SK-N-SH (cell line): ENCODE measurements at regions not wholly inside any gene's neighbourhood (a gene's known extent, or its start where the extent isn't known, plus 50 kb on each side); places are given as distances from the start of the nearest gene placed in this dataset.

Experiments used
- EZH2phosphoT487 ChIP-seq: fragments of 200-600 bp; sonication (generic); IDR thresholded peaks from 2 replicates; pipeline ENCODE4 v1.6.1; 2017; ENCODE audit warnings: low read depth, mixed run types, mild to moderate bottlenecking, antibody characterized with exemption, moderate library complexity, borderline replicate concordance
- GABPA ChIP-seq: IDR thresholded peaks from 2 replicates; pipeline ENCODE4 v1.4.0; 2012; ENCODE audit warnings: low read depth, mild to moderate bottlenecking
- JUND ChIP-seq: IDR thresholded peaks from 2 replicates; pipeline ENCODE4 v1.4.0; 2012
- SIN3A ChIP-seq: IDR thresholded peaks from 2 replicates; pipeline ENCODE4 v1.6.1; 2012; ENCODE audit warnings: low read depth, mild to moderate bottlenecking, low read length, moderate library complexity, borderline replicate concordance
- SMC3 ChIP-seq: IDR thresholded peaks from 2 replicates; pipeline ENCODE4 v1.6.1; 2012; ENCODE audit warnings: low read depth, low read length, improper control_type of control experiment
- TAF1 ChIP-seq: IDR thresholded peaks from 2 replicates; pipeline ENCODE4 v1.6.1; 2012; ENCODE audit warnings: low read depth, mild to moderate bottlenecking, low read length, moderate library complexity, borderline replicate concordance
- TF ChIP-seq, protein P1 (sequence below): fragments of 200-600 bp; sonication (generic); IDR thresholded peaks from 2 replicates; pipeline ENCODE4 v1.6.1; 2017; ENCODE audit warnings: antibody characterized with exemption, mild to moderate bottlenecking, moderate library complexity
- TF ChIP-seq, protein P2 (sequence below): IDR thresholded peaks from 2 replicates; pipeline ENCODE4 v1.6.1; 2012; ENCODE audit warnings: mild to moderate bottlenecking, low read depth, low read length, moderate library complexity
- TF ChIP-seq, protein P3 (sequence below): IDR thresholded peaks from 2 replicates; pipeline ENCODE4 v1.4.0; 2012; ENCODE audit warnings: low read depth, borderline replicate concordance
- TF ChIP-seq, protein P4 (sequence below): IDR thresholded peaks from 2 replicates; pipeline ENCODE4 v1.4.0; 2012; ENCODE audit warnings: low read depth

DNA sequence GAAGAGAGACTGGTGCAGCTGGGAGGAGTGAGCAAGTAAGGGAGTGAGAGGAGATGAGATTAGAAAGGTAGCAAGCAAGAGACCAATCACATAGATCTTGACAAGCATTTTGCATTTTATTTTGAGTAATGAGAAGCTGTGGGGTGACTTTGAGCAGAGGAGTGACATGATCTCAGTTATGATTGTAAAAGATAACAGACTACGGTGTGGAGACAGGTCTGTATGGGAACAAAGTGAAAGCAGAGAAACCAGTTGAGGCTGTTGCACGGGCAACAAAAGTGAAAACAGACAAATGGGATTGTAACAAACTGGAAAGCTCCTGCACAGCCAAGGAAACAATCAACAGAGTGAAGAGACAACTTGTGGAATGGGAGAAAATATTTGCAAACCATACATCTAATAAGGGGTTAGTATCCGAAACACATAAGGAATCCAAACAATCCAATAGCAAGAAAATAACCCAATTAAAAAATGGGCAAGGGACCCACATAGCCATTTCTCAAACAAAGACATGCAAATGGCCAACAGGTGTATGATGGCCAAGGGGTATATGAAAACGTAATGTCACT lies 68.4 kb downstream of the SNRPE start:
- no peak for TF ChIP-seq SMC3
- TF ChIP-seq, protein P1, sequence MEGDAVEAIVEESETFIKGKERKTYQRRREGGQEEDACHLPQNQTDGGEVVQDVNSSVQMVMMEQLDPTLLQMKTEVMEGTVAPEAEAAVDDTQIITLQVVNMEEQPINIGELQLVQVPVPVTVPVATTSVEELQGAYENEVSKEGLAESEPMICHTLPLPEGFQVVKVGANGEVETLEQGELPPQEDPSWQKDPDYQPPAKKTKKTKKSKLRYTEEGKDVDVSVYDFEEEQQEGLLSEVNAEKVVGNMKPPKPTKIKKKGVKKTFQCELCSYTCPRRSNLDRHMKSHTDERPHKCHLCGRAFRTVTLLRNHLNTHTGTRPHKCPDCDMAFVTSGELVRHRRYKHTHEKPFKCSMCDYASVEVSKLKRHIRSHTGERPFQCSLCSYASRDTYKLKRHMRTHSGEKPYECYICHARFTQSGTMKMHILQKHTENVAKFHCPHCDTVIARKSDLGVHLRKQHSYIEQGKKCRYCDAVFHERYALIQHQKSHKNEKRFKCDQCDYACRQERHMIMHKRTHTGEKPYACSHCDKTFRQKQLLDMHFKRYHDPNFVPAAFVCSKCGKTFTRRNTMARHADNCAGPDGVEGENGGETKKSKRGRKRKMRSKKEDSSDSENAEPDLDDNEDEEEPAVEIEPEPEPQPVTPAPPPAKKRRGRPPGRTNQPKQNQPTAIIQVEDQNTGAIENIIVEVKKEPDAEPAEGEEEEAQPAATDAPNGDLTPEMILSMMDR = no peak
- TF ChIP-seq, protein P2, sequence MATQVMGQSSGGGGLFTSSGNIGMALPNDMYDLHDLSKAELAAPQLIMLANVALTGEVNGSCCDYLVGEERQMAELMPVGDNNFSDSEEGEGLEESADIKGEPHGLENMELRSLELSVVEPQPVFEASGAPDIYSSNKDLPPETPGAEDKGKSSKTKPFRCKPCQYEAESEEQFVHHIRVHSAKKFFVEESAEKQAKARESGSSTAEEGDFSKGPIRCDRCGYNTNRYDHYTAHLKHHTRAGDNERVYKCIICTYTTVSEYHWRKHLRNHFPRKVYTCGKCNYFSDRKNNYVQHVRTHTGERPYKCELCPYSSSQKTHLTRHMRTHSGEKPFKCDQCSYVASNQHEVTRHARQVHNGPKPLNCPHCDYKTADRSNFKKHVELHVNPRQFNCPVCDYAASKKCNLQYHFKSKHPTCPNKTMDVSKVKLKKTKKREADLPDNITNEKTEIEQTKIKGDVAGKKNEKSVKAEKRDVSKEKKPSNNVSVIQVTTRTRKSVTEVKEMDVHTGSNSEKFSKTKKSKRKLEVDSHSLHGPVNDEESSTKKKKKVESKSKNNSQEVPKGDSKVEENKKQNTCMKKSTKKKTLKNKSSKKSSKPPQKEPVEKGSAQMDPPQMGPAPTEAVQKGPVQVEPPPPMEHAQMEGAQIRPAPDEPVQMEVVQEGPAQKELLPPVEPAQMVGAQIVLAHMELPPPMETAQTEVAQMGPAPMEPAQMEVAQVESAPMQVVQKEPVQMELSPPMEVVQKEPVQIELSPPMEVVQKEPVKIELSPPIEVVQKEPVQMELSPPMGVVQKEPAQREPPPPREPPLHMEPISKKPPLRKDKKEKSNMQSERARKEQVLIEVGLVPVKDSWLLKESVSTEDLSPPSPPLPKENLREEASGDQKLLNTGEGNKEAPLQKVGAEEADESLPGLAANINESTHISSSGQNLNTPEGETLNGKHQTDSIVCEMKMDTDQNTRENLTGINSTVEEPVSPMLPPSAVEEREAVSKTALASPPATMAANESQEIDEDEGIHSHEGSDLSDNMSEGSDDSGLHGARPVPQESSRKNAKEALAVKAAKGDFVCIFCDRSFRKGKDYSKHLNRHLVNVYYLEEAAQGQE = no peak
- no peak for TF ChIP-seq SIN3A
- no peak for TF ChIP-seq EZH2phosphoT487
- TF ChIP-seq TAF1 = no peak
- TF ChIP-seq JUND = no peak
- TF ChIP-seq, protein P3, sequence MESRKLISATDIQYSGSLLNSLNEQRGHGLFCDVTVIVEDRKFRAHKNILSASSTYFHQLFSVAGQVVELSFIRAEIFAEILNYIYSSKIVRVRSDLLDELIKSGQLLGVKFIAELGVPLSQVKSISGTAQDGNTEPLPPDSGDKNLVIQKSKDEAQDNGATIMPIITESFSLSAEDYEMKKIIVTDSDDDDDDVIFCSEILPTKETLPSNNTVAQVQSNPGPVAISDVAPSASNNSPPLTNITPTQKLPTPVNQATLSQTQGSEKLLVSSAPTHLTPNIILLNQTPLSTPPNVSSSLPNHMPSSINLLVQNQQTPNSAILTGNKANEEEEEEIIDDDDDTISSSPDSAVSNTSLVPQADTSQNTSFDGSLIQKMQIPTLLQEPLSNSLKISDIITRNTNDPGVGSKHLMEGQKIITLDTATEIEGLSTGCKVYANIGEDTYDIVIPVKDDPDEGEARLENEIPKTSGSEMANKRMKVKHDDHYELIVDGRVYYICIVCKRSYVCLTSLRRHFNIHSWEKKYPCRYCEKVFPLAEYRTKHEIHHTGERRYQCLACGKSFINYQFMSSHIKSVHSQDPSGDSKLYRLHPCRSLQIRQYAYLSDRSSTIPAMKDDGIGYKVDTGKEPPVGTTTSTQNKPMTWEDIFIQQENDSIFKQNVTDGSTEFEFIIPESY = no peak
- TF ChIP-seq, protein P4, sequence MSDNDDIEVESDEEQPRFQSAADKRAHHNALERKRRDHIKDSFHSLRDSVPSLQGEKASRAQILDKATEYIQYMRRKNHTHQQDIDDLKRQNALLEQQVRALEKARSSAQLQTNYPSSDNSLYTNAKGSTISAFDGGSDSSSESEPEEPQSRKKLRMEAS = no peak
- no peak for TF ChIP-seq GABPA
